Esophagus (tissue), 2 donors: ENCODE measurements at regions not wholly inside any gene's neighbourhood (a gene's known extent, or its start where the extent isn't known, plus 50 kb on each side); places are given as distances from the start of the nearest gene placed in this dataset.

Experiments used
- H3K27ac ChIP-seq, 2 donors: one replicate each; pipeline ENCODE4 v1.5.1; 2013; ENCODE audit warnings: low read depth in 2 of 2, mild to moderate bottlenecking in 2 of 2, inconsistent platforms in 1 of 2, low read length in 1 of 2, moderate library complexity in 1 of 2
- H3K27me3 ChIP-seq, 2 donors: one replicate each; pipeline ENCODE4 v1.6.1; 2013; ENCODE audit warnings: low read length in 2 of 2, control low read depth in 1 of 2, mild to moderate bottlenecking in 1 of 2; ENCODE audit not compliant: insufficient read depth in 2 of 2, control insufficient read depth in 1 of 2
- H3K36me3 ChIP-seq, 2 donors: one replicate each; pipeline ENCODE4 v1.6.1; 2013; ENCODE audit warnings: low read length in 1 of 2; ENCODE audit not compliant: control insufficient read depth in 2 of 2, insufficient read depth in 2 of 2
- H3K4me1 ChIP-seq, 2 donors: one replicate each; pipeline ENCODE4 v1.6.1; 2013; ENCODE audit warnings: low read length in 1 of 2; ENCODE audit not compliant: control insufficient read depth in 2 of 2, insufficient read depth in 2 of 2
- H3K4me3 ChIP-seq, 2 donors: one replicate each; pipeline ENCODE4 v1.5.1; 2013; ENCODE audit warnings: low read length in 2 of 2, mild to moderate bottlenecking in 2 of 2, low read depth in 1 of 2, moderate library complexity in 1 of 2
- H3K9me3 ChIP-seq, 2 donors: one replicate each; pipeline ENCODE4 v1.6.1; 2013; ENCODE audit warnings: mild to moderate bottlenecking in 2 of 2, low read depth in 1 of 2, low read length in 1 of 2, moderate library complexity in 1 of 2; ENCODE audit not compliant: control insufficient read depth in 2 of 2, insufficient read depth in 1 of 2
- WGBS, 2 donors: extraction: QIAGEN DNeasy Blood & Tissue Kit; methylation state at CpG; one replicate each; pipeline ENCODE4 v1.1.7; 2013; 5-methylcytosine and 5-hydroxymethylcytosine counted together
- donor health status: healthy with polysubstance abuse.
- donor health status: Bipolar disorder and iron deficiency.

DNA sequence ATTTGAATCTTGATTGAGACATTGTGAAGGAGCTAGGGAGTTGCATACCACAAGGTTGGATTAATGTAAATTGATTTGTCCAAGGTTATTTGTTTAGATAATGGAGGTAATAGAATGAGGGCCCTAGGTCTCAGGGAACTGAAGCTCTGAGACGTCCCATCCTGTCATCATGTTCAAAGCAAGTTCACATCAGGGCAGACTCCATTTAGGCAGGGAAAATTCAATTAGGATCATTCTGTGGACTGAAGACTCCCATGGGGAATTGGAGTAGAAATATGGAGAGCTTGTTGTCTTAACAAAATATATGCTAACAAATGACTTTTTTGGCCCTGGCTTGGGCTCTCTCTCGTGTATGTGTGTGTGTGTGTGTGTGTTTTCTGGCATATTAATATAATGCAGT, 722.0 kb upstream of the ADAMTS16 start:
- H3K4me1 ChIP-seq: no peaks in the 10 kb centered on the region
- H3K27ac ChIP-seq: no peak overlapping the region
- 21 to 44% methylated on average over 2 of the region's 2 CpGs for WGBS, 2 donors
- no peaks in the 10 kb centered on the region for H3K27me3 ChIP-seq
- H3K9me3 ChIP-seq: no peaks in the 10 kb centered on the region
- no peaks in the 10 kb centered on the region for H3K36me3 ChIP-seq
- no peak overlapping the region for H3K4me3 ChIP-seq

DNA sequence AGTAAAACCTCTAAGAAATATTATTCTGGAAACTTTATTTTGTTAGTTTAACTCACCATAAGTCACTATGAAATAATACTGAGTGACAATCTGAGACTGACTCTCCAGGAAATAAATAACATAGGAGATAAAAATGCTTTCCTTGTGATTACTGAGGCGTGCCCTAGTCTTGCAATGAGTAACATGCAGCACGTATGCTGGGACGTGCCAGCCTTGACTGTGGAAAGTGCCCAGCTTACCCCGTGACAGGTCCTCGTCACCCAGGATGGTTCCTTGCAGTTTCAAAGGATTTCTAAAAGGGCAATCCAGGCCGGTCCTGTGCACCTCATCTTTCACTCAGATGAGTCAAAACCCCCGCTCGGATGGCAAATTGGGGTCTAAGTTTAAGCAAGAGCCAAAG, 720.8 kb upstream of the ADAMTS16 start:
- no peaks in the 10 kb centered on the region for H3K36me3 ChIP-seq

GRCh38 chr5:4420177-4420576, 720.0 kb upstream of the ADAMTS16 start:
- WGBS, 2 donors: 88 to 93% methylated on average over 3 of the region's 3 CpGs
- Histone ChIP-seq H3K36me3 (no peaks in the 10 kb centered on the region), H3K4me3 (no peak overlapping the region), H3K4me1 (no peaks in the 10 kb centered on the region), H3K9me3 (no peaks in the 10 kb centered on the region), H3K27ac (no peak overlapping the region), H3K27me3 (no peaks in the 10 kb centered on the region)

More for the DNA sequence above, 720.8 kb upstream of the ADAMTS16 start:
- Histone ChIP-seq H3K27me3 (no peaks in the 10 kb centered on the region), H3K4me1 (no peaks in the 10 kb centered on the region), H3K9me3 (no peaks in the 10 kb centered on the region), H3K27ac (no peak overlapping the region), H3K4me3 (no peak overlapping the region)
- WGBS, 2 donors: 71 to 75% methylated on average over 8 of the region's 8 CpGs

DNA sequence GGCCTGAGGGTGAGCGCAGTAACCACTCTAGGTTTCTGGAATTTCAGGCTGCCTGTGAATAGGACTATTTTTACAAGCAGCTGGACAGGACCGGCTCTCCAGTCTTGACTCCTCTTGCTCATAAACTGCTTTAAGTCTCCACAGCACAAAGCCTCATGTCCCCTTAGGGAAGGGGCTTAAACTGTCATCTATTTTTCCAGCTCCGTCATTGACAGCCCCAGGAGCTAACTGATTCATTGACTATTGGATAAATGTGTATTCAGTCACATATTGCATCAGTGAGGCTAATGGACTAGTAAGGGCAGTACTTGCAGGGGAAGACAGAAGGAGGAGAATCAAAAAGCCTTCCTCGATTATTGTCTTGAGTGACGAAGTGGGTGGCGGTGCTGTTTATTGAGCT, 719.4 kb upstream of the ADAMTS16 start:
- H3K9me3 ChIP-seq: no peaks in the 10 kb centered on the region
- no peaks in the 10 kb centered on the region for H3K36me3 ChIP-seq
- H3K27me3 ChIP-seq: no peaks in the 10 kb centered on the region
- no peak overlapping the region for H3K27ac ChIP-seq
- 76 to 78% methylated on average over 6 of the region's 6 CpGs for WGBS, 2 donors
- no peak overlapping the region for H3K4me3 ChIP-seq
- H3K4me1 ChIP-seq: no peaks in the 10 kb centered on the region

DNA sequence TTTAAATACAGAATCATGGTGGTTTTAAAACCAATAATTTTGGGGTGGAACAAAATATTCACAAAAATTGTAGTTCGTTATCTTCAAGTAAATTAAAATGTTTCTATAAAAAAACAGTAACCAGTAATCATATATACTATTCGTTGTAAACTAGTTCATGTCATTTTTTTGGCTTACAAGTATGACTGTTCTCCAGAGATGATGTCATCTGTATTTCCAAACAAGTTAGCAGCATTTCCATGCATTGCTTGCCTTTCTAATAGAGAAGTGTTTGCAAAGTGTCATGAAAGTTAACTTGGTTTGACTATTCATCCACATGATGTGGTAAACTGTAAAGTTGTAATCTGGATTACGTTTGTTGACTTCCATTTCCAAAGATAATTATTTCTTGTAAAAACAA, 717.9 kb upstream of the ADAMTS16 start:
- no peaks in the 10 kb centered on the region for H3K27me3 ChIP-seq
- H3K27ac ChIP-seq: no peak overlapping the region
- H3K9me3 ChIP-seq: no peaks in the 10 kb centered on the region
- no peaks in the 10 kb centered on the region for H3K4me1 ChIP-seq
- no peaks in the 10 kb centered on the region for H3K36me3 ChIP-seq
- 45 to 47% methylated on average over 3 of the region's 3 CpGs for WGBS, 2 donors
- H3K4me3 ChIP-seq: no peak overlapping the region

DNA sequence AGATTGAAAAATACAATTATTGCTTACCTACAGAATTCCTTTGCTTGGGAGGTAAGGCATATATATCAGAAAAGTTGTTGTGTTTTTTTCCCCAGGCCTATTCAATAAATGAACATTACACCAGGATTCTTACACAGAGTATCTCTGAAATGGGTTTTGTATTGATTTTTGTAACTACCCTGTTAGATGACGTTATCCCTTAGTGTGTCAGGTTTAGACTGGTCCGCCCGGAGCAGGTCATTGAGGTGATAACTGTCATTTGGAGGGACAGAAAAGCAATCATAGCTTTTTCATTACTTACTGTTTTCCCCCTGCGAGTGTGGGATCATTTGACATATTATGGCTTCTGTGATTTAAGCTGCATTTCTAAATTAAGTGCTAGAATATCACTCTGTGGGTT, 715.2 kb upstream of the ADAMTS16 start:
- Histone ChIP-seq H3K36me3 (no peaks in the 10 kb centered on the region), H3K27ac (no peak overlapping the region), H3K4me1 (no peaks in the 10 kb centered on the region), H3K27me3 (no peaks in the 10 kb centered on the region), H3K4me3 (no peak overlapping the region), H3K9me3 (no peaks in the 10 kb centered on the region)
- WGBS, 2 donors: 67 to 88% methylated on average over 4 of the region's 4 CpGs

DNA sequence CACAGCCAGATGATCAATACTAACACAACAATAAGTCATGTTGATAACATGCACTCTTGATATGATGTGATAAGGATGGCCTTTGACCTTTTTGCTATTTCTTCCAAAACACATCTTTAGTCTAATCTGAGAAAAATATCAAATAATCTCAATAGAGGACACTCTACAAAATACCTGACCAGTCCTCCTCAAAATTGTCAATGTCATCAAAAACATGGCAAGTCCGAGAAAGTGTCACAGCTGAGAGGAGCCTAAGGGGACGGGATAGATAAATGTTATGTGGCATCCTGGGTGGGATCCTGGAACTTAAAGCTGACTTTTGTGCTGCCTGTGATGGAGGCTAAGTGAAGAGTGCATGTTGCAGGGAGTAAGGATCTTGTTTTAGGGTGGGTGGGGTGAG, 699.6 kb upstream of the ADAMTS16 start:
- H3K4me3 ChIP-seq: no peak overlapping the region
- H3K4me1 ChIP-seq: no peaks in the 10 kb centered on the region
- no peaks in the 10 kb centered on the region for H3K9me3 ChIP-seq
- H3K27me3 ChIP-seq: no peaks in the 10 kb centered on the region
- H3K27ac ChIP-seq: no peak overlapping the region
- no peaks in the 10 kb centered on the region for H3K36me3 ChIP-seq
- 86 to 87% methylated on average over 2 of the region's 2 CpGs for WGBS, 2 donors

DNA sequence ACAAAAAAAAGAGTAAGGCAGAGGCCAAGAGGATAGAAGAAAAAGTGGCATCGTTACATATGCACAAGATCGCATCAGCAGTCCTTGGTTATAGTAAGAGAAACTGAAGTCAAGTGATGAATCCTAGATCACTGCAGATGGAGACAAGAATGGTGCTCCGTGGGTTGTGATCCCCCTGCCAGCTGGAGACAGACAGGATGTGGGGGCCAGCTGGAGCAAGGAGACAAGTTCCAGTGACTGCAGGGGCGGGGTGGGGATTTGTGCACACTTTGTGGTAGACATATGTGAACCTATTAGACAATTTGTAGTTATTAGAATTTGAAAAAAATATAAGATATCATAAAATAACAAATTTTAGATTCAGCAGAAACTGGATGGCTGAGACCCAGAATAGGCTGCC, 697.9 kb upstream of the ADAMTS16 start:
- Histone ChIP-seq H3K36me3 (no peaks in the 10 kb centered on the region), H3K27ac (no peak overlapping the region), H3K27me3 (no peaks in the 10 kb centered on the region), H3K4me1 (no peaks in the 10 kb centered on the region), H3K4me3 (no peak overlapping the region), H3K9me3 (no peaks in the 10 kb centered on the region)
- WGBS, 2 donors: 79 to 82% methylated on average over 4 of the region's 4 CpGs

GRCh38 chr5:4447657-4448056, 692.5 kb upstream of the ADAMTS16 start:
- H3K27ac ChIP-seq: no peak overlapping the region
- no peaks in the 10 kb centered on the region for H3K9me3 ChIP-seq
- WGBS, 2 donors: 91 to 95% methylated on average over 1 of the region's 1 CpG
- H3K4me1 ChIP-seq: no peaks in the 10 kb centered on the region
- H3K36me3 ChIP-seq: no peaks in the 10 kb centered on the region
- no peak overlapping the region for H3K4me3 ChIP-seq
- H3K27me3 ChIP-seq: no peaks in the 10 kb centered on the region

DNA sequence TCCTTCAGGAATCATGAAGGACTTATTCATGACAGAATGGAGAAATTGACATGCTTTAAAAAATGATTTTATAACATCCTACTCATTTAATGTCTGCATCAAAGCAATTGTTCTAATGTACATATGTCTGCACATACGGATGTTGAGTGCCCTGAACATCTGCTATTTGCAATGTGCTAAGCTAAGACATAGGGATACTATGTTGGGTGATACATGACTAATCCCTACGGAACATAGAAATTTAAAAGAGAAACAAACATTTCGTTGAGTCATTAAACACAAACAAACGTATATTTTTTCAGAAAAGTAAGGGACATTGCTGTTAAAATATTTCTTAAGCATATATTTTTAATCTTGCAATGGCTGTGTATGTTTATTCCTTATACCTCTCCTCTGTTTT, 686.5 kb upstream of the ADAMTS16 start:
- H3K27me3 ChIP-seq: no peaks in the 10 kb centered on the region
- H3K4me3 ChIP-seq: no peak overlapping the region
- H3K9me3 ChIP-seq: no peaks in the 10 kb centered on the region
- no peak overlapping the region for H3K27ac ChIP-seq
- WGBS, 2 donors: 57 to 62% methylated on average over 4 of the region's 4 CpGs
- no peaks in the 10 kb centered on the region for H3K36me3 ChIP-seq
- H3K4me1 ChIP-seq: no peaks in the 10 kb centered on the region
